MM.1S (cell line): ENCODE measurements at regions not wholly inside any gene's neighbourhood (a gene's known extent, or its start where the extent isn't known, plus 50 kb on each side); places are given as distances from the start of the nearest gene placed in this dataset.

Source experiments
- EZH2phosphoT487 ChIP-seq: fragments of 300-600 bp; sonication (generic); IDR thresholded peaks from 2 replicates; pipeline ENCODE4 v1.6.1; 2018; ENCODE audit warnings: antibody characterized with exemption, low read length
- TF ChIP-seq, protein P1 (sequence below): fragments of 300-600 bp; sonication (generic); IDR thresholded peaks from 2 replicates; pipeline ENCODE4 v1.5.1; 2016; ENCODE audit warnings: antibody characterized with exemption, low read length, mixed read lengths

DNA sequence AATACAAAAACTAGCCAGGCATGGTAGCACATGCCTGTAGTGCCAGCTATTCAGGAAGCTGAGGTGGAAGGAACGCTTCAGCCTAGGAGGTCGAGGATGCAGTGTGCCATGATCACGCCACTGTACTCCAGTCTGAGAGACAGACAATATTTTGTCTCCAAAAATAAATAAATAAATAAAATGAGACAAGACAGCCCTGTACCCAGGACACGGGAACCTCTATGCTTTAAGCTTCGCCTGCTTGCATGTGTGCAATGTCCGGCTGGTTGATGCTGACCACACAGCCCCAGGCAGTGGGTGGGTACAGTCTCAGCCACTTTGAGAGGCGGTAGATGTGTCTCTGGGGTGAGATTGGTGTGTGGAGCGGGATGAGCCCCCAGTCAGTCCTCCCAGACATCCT is 52.0 kb upstream of the MPEG1 start:
- TF ChIP-seq, protein P1, sequence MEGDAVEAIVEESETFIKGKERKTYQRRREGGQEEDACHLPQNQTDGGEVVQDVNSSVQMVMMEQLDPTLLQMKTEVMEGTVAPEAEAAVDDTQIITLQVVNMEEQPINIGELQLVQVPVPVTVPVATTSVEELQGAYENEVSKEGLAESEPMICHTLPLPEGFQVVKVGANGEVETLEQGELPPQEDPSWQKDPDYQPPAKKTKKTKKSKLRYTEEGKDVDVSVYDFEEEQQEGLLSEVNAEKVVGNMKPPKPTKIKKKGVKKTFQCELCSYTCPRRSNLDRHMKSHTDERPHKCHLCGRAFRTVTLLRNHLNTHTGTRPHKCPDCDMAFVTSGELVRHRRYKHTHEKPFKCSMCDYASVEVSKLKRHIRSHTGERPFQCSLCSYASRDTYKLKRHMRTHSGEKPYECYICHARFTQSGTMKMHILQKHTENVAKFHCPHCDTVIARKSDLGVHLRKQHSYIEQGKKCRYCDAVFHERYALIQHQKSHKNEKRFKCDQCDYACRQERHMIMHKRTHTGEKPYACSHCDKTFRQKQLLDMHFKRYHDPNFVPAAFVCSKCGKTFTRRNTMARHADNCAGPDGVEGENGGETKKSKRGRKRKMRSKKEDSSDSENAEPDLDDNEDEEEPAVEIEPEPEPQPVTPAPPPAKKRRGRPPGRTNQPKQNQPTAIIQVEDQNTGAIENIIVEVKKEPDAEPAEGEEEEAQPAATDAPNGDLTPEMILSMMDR = no peak
- no peak for TF ChIP-seq EZH2phosphoT487
